NCI-H1105 (cell line): ENCODE measurements at regions not wholly inside any gene's neighbourhood (a gene's known extent, or its start where the extent isn't known, plus 50 kb on each side); places are given as distances from the start of the nearest gene placed in this dataset.
A peak's percentile ranks its signal among the peaks of the same experiment; 100 is the strongest.

Experiments used
- DNase-seq: peaks from one replicate; lab custom pipeline; 2025; lab: John Stamatoyannopoulos, UW

DNA sequence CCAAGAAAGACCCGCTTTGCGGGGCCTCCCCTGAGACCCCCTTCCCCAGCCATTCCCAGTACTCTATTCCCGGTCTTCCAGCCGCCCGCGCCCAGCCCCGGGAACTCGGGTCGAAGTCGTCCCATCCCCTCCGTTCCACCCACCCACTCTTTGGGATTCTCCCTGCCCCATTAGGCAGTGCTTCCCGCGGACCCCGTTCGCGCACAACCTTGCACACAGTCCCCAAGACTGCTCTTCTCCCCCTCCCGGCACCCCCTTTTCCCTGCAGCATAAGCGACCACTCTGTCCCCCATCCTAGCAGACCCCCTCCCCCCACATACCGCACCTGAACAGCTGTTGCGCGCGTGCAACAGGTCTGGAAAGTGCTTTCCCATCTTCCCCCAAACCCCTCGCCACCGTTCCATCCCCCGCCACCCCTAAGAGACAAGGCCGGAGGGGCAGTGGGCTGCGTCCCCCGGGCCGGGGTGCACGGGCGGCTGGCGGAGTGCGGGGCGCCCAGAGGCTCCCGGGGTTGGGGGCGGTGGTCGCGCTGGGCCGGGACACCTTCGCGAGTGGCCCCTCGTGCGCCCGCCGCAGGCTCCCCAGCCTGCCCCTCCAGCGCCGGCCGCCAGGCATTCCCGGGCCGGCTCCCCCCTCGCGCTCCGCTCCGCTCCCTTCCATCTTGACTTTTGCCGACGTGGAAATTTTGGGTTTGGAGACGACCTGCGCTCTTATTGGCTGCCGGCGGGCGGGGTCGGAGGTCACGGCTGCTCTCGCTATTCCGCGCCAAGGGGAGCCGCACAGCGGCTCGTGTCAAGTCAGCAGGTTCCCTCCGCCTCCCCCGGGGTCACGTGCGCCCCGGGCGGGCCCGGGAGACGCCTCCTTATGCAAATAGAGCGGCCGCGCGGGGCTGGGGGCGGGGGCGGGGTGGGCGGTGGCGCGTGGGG is 201.2 kb upstream of the NFE2L3 start:
- peak; percentile 95 for DNase-seq

DNA sequence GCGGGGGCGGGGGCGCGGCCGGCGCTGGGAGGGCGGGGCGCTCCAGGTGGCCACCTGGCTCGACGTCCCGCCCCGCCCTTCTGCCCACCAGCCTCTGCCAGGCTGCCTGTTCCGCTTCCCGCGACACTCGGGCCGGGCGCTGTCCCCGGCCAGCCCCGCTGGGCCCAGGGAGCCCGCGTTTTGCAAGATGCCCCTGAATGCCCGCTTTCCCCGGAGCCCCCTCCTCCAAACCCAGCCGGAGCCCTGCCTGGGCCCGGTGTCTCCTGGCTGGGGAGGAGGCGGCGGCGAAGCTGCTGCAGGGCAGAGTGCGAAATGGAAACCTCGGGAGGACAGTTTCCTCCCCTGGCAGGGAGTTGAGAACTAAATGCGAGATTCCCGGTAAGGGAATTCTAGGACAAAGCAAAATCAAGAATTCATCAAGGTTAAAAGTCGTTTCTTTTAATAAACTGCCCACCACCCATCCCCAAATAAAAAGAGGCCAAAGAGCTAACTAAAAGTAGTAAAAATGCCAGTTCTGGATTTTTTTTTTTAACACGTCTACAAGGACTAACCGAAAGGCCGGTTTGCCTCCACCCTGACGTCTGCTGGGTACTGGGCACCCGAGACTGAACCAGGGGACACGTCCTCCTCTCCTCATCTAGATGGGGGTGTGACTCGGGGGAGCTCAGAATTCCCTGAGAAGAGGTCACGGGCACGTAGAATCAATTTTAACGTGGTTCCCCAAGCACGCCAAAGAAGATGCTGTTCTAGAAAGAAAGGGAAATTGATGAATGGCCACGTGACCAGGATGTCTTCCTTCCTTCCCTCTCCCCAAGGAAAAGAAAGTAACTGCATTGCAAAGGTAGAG is 200.4 kb upstream of the NFE2L3 start:
- DNase-seq: peak; percentile 69

DNA sequence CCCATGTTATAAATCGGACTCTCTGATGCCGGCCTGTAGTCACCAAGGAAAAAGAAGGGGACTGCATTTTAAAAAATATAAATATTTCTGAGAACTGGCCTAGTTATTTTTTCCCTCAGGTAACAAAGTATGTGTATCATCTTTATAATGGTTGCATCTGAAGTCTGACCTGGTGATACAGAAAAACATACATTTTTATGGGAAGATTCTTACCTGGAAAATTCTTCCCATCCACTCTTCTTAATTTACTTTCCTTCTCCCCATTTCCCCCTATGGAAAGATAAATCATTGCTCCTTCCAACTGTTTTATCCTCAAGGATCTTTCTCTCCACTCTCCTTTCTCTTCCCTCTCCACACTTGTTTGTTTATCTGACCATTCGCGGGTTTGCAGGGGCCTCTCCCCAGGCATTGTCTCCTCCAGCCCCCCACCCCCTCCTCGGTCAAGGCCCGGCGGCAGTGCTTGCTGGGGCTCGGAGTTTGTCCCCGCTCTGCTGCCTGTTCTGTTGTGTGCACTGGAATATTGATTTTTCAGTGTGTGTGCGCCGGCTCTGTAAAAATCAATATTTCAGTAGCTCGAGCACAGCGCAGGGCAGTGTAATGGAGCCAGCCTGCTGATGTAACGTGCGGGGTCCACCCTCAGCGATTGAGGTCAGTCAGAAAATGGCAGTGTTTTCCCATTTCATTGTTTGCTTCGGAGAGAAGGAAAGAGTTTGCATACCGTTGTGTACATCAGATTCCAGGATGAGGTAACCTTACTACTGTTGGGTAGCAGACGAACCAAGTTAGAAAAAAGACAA is 199.5 kb upstream of the NFE2L3 start:
- DNase-seq: peak; percentile 75

DNA sequence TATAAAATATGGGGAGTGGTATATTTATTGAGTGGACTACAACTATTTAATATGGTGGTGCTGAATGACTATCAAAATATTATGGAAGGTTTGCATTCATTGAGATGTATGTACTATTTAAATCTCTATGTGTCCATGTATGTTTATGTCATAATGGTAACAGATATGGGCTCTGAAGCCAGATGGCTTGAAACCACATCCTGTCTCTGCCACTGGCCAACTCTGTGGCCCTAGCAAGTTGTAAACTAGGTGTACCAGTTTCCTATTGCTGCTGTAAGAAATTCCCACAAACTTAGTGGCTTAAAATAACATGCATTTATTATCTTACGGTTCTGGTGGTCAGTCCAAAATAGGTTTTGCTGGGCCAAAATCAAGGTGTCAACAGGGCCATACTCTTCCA is 198.1 kb upstream of the NFE2L3 start:
- no peak for DNase-seq

DNA sequence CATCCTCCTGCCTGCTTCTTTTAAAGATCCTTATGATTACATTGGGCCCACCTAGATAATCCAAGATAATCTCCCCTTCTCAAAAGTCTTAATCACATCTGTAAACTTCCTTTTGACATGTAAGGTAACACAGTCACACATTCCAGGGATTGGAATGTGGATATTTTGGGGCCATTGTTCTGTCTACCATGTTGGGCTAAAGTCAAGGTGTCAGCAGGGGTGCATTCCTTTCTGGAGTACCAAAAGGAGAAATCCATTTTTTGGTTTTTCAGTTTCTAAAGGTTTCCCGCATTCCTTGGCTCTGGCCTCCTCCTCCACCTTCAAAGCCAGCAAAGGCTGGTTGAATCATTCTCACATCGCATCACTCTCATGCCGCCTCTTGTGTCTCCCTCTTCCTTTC is 197.6 kb upstream of the NFE2L3 start:
- DNase-seq: no peak

DNA sequence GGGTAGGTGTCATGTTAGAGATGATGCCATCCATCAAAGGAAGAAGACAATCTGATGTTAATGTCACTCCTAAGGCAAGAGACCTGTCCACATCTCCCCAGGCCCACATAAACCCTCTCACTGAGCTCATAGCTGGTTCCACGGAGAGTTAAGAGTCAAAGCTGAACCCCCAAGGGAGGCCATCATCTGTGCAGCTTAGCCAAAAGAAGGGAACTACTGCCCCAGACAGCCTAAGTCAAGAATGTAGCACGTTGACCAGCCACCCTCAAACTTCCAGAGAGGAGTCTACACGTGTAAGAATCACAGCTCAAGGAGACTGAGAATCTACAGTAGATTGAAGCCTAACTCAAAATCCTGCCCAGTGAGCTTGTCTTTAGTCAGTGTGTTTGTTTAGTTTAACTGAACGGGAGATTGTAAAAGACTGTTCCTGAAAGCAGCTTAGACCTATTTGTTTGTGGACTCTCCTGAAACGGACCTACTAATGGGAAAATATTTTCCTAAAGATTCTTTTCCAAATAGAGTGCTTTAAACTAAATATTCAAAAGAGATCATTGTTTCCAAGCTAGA is 192.7 kb upstream of the NFE2L3 start:
- no peak for DNase-seq

DNA sequence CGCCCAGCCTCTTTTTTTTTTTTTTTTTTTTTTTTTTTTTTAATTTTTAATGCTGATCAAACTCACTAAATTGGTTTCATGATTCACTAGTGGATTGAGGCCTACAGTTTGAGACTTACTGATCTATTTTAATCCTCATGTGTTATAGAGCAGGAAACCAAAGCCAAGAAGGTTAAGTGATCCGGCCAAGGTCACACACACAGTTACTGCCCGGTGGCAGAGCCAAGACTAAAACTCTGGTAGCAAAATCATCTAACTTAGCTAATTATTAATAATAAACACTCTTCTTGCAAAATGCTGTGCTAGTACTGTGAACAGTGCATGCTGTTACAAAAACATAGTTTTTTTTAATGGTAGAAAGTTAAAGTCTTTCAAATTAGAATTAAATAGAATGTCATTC is 188.3 kb upstream of the NFE2L3 start:
- DNase-seq: no peak

DNA sequence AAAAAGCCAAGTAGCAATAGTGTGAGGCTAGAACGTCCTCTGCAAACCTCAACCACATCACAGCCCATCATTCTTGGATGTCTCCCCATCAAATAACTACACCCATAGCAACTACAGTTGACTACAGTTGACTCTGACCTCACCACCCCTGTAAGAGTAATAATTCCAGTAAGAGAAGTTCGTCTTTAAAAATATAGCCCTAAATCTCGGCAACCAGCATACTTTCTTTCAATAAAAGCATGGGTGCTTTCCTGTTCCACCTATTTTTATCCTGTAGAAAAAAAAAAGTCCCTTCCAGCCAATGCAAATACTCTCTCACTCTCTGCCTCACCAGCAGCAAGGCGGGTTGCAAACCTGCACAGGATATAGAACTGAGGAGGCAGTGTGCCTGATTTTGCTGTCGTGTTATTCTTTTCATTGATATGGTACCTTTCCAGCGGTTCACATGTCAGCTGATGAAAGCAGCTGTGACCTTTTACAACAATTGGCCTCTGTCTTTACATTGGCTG is 187.5 kb upstream of the NFE2L3 start:
- no peak for DNase-seq

DNA sequence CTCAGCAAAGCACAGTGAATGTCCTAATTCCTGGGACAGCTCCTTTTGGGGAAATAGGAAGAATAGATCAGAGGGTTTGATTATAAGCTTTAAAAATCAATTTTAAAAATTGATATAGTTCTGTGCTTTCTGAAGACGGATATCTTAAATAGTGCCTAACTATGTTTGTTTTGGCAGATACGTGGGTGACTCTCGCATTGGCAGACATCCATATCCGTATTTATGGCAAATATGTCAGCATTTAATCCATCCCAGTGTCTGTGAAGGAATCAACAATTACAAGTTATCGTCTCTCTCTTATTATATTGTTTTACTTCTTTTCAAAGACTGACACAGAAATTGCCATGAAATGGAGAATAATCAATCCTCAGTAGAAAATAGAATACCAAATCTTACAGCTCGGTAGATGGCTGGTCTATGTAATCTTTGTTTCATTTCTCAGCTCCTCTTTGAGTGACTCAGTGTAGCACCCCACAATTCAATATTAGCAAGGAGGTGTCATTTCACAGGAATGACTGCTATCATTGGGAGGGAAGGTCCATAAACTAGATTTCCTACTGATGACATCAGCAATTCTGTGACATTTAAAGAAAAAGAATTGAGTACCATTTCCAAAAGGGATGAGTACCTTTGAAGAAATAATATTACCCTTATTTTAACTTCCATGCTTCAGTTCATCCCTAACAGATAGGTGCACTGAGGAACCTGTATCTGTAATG is 186.4 kb upstream of the NFE2L3 start:
- no peak for DNase-seq

DNA sequence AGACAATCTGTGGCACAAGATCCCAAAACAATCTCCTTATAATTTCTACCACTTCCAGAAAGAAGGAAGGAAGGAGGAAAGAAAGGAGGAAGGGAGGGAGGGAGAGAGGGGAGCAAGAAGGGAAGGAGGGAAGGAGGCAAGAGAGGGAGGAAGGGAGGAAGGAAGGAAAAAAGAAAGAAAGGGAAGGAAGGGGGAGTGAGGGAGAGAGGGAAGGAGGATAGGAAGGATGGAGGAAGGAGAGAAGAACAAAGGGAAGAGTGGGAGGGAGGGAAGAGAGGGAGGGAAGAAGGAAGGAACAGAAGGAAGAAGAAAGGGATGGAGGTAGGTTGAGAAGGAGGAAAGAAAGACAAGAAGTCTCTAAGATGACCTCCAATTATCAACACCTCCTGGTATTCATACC is 185.5 kb upstream of the NFE2L3 start:
- DNase-seq: no peak

DNA sequence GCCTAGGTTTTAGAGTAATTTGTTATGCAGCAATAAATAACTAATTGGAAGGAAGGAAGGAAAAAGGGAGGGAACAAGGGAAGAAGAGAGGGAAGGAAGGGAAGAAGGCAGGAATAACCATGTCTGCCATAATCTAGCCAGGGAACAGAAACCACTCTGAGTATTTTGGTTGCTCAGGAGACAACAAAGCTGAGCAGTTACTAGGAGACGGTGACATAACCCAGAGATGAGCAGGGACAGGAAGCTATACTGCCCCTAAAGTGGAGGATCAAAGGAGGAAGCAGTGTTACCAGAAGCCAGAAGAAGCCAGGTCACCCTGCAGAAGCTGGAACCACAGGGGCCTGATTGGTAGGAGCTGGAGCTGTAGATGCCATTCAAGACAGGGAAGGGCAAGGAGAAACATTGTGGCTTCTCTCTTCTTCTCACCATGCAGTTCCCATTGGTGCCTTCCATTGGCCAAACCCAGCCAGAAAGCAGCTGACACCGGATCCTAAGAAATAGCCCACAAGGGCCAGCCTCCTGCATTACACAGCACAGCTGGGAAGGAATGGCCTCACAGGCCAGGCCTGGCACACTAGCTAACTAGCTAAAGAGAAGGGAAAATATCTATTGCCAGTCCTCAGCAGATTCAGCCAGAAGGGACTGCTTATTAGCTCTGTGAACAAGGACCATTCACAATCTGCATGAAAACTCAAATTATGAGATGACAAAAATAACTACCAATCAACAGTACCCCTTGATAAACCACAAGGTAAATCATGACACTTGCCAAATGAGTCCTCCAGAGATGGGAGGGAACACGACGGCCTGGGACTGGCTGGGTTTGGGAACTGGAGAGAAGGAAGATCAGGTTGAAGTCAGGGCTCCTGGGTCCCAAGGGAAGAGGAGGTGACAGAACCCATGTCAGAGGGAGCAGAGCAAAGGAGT is 184.5 kb upstream of the NFE2L3 start:
- DNase-seq: no peak

DNA sequence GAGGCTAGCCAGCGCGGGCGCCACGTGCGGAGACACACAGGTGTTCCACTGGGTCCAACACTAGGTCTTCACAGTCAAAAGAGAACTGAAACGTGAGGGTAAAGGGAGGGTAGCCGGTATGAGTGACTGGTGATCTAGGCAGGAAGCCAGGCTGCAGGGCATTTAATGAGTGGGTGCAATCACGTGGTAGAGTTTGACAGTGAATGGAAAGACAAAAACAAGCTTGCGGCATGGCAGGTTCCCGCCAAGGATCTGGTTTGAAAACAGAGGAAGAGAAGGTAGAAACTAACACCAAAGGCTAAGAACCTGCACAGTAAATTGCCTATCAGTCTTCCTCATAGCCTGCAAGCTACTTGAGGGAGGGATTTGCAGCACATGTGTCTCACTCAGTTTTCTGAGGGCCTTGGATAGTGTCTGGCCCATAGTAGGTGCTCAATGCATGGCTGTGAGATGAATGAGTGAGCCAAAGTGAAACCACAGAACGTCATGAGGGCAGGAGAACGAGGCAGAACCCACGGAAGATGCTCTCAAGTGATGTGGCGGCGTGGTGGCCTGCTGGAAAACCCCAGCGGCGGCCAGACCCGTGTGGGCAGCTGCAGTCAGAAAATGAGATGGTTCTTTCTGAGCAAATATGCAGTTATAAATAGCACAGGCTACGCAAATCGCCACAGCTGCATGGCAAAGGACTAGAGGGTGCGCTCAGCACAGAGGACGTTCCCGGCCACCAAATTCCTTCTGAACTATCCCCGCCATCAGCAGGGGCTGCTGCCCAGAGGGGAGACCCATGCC is 183.6 kb upstream of the NFE2L3 start:
- DNase-seq: no peak

DNA sequence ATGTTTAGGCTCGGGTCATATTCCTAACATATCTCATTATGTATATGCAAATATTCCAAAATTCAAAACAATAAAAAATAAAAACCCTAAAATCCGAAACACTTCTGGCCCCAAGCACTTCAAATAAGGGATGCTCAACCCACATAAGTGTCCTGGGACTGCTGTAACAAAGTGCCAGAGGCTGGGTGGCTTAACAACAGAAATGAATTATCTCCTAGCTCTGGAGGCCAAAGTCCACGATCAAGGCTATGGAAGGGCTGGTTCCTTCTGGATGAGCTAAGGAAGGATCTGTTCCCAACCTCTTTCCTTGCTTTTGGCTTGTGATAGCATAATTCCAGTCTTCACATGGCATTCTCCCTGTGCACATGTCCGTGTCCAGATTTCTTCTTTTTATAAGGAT is 181.6 kb upstream of the NFE2L3 start:
- no peak for DNase-seq

DNA sequence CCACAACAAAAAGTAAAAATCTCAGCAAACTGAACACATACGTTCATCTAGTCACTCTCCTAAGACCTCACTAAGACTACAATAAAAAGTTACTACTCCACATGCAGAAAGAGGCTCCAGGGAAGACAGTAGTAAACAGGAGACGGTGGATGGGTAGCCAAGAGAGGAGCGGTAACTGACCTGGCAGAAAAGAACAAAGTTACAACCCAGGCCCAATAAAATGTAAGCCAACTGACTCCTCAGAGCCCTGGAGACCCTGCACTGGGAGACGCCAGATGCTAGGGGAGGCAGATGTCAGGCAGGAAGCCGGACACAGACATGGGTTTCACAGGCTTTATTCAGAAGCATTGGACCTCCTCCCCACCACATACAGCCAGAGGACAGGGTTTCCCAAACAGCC is 181.1 kb upstream of the NFE2L3 start:
- DNase-seq: no peak

DNA sequence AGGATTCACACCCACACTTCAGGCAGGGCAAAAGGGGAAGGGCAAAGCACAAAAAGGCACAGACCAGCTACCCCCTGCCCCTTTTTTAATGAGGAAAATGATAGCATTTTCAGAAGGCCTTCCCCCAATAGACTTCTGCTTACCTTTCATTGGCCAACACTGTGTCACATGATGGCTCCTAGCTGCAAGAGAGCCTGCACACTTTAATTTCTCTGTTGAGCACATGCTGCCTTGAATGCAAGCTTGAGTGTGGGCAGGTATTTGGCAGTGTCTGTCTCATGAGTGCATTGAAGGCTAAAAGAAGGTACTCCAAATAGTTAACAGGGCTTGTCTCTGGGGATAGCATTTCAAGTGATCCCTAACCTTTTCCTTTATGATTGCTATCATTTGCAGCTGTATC is 175.4 kb upstream of the NFE2L3 start:
- no peak for DNase-seq

DNA sequence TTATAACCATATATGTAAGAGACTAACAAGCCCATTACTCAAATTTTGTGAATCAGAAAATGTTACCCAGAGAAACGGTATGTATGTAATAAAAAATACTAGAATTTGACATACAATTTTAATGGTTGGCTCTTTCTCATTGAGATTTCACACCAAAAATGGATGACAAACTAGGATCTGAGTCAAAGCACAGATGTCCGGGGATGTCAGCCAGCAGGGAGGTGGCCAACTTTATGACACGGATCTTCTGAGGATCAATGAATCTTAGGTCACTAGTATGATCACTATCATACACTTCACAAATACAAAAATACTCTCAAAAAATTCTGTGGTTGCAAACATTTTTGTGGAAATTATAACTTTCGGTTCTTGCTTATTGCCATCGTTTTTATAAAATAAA is 173.5 kb upstream of the NFE2L3 start:
- no peak for DNase-seq

DNA sequence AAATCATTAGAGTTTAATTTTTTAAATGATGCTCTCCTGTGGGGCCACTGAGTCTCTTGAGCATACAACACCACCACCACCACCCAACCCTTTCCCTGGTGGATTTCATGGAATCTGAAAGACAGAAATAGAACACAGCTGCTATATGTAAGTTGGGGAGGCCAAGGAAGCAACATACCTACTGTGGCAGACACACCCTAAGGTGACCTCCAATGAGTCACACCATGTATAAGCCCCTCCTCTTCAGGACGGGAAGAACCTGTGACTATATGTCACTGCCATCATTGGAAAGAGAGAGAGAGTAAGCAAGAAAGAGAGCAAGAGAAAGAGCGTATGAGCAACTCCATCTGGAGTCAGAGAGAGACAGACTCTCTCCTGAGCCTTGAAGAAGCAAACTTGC is 172.4 kb upstream of the NFE2L3 start:
- no peak for DNase-seq

DNA sequence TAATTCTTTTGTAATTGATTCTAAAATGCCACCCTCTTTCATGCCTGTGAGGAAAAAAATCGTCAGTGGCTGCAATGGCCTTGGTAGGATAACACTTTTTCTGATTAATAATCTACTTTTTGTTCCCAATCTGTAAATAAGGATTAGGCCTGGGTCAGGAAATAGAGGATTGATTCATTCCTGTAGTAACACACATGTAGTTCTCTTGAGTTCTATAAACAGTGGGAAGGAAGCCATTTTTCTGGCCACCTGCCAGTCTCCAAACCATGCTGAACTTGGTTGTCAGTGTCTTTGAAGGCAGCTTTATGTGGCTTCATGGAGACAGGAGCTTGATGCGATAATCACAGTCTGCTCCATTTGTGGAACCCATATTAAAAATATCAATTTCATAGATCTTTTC is 169.3 kb upstream of the NFE2L3 start:
- DNase-seq: no peak

DNA sequence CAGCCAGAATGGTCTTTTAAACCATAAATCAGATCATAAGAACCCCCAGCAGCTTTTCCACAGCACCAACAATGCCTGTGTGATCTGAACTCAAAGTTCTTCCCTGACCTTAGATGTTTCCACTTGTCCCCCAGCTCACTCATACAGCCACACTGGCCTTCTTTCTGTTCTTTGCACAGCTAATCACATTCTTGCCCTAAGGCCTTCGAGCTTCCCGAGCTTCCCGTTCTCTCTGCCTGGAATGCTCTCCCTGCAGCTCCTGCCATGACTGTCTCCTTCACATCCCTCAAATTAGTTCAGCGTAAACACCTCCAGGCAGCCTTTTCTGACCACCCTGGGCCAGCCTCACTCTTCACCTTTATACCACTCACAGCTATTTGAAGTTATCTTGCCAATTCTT is 166.8 kb upstream of the NFE2L3 start:
- DNase-seq: no peak
